BJ (cell line): ENCODE measurements at regions not wholly inside any gene's neighbourhood (a gene's known extent, or its start where the extent isn't known, plus 50 kb on each side); places are given as distances from the start of the nearest gene placed in this dataset.

Source experiments
- CTCF ChIA-PET: fragments of 350-600 bp; formaldehyde crosslinking; extraction: SDS; loops from one replicate; lab custom pipeline; 2021; ENCODE audit warnings: antibody characterized with exemption, inconsistent platforms; lab: Yijun Ruan, JAX
- POLR2A ChIA-PET: fragments of 300-600 bp; sonication (Branson Sonifier 250); formaldehyde crosslinking; extraction: SDS; loops from one replicate; lab custom pipeline; 2021; ENCODE audit warnings: antibody characterized with exemption; lab: Charles Lee
- DNase-seq: peaks from one replicate; pipeline ENCODE4 v3.0.0-alpha.2; 2011; ENCODE audit warnings: low read depth
- H3K27me3 ChIP-seq: 2 replicates; pipeline ENCODE4 v1.6.0; 2011; ENCODE audit warnings: low read length; ENCODE audit not compliant: control insufficient read depth, insufficient read depth
- H3K36me3 ChIP-seq: 2 replicates; pipeline ENCODE4 v1.5.1; 2011; ENCODE audit warnings: low read length; ENCODE audit not compliant: control insufficient read depth, insufficient read depth
- H3K4me3 ChIP-seq: 2 replicates; pipeline ENCODE4 v1.5.1; 2011; ENCODE audit warnings: low read depth, mild to moderate bottlenecking, control low read depth, low read length
- CTCF ChIP-seq: IDR thresholded peaks from 2 replicates; pipeline ENCODE4 v1.5.1; 2011; ENCODE audit warnings: low read depth, mild to moderate bottlenecking, control low read depth, inconsistent platforms, low read length, moderate library complexity; ENCODE audit not compliant: insufficient read depth

GRCh38 chr1:79726321-79726720, 719.8 kb upstream of the ADGRL4 start:
- Histone ChIP-seq H3K4me3 (no peak overlapping the region), H3K36me3 (no peaks in the 10 kb centered on the region), H3K27me3 (no peaks in the 10 kb centered on the region)
- ChIA-PET POLR2A (no interaction called here), CTCF (no interaction called here)
- no peak for TF ChIP-seq CTCF
- no peak for DNase-seq

- Histone ChIP-seq H3K36me3 (no peaks in the 10 kb centered on the region), H3K4me3 (no peak overlapping the region), H3K27me3 (no peaks in the 10 kb centered on the region)
- no peak for TF ChIP-seq CTCF
- ChIA-PET POLR2A (no interaction called here), CTCF (no interaction called here)
- peak; percentile 18 for DNase-seq
These were observed 709.9 kb upstream of the ADGRL4 start for GRCh38 chr1:79716447-79716846.

- H3K27me3 ChIP-seq: no peaks in the 10 kb centered on the region
- ChIA-PET CTCF (no interaction called here), POLR2A (no interaction called here)
- no peak for TF ChIP-seq CTCF
- no peaks in the 10 kb centered on the region for H3K36me3 ChIP-seq
- H3K4me3 ChIP-seq: no peak overlapping the region
- DNase-seq: no peak
These were observed 708.1 kb upstream of the ADGRL4 start for GRCh38 chr1:79714664-79715063.

GRCh38 chr1:79711001-79711431, 704.5 kb upstream of the ADGRL4 start:
- Histone ChIP-seq H3K36me3 (no peaks in the 10 kb centered on the region), H3K4me3 (no peak overlapping the region), H3K27me3 (no peaks in the 10 kb centered on the region)
- TF ChIP-seq CTCF: no peak
- ChIA-PET CTCF (no interaction called here), POLR2A (no interaction called here)
- DNase-seq: no peak

- ChIA-PET POLR2A (no interaction called here), CTCF (no interaction called here)
- Histone ChIP-seq H3K36me3 (no peaks in the 10 kb centered on the region), H3K27me3 (no peaks in the 10 kb centered on the region), H3K4me3 (no peak overlapping the region)
- no peak for TF ChIP-seq CTCF
- no peak for DNase-seq
These were observed 702.2 kb upstream of the ADGRL4 start for GRCh38 chr1:79708646-79709265.
